ENCODE measurements at regions not wholly inside any gene's neighbourhood (a gene's known extent, or its start where the extent isn't known, plus 50 kb on each side); places are given as distances from the start of the nearest gene placed in this dataset.

- TF ChIP-seq EZH2 (IDR thresholded peaks at IDR 0.05) = no peak
- TF ChIP-seq POLR2AphosphoS5 (IDR thresholded peaks at IDR 0.05; ENCODE audit: borderline replicate concordance, low read depth, low read length) = no peak
Observed at GRCh38 chr5:147113967-147114366, 120.9 kb upstream of the STK32A start.
